Fibroblast of lung (primary cell): ENCODE measurements at regions not wholly inside any gene's neighbourhood (a gene's known extent, or its start where the extent isn't known, plus 50 kb on each side); places are given as distances from the start of the nearest gene placed in this dataset.

Experiments used
- CTCF ChIP-seq, 2 donors: IDR thresholded peaks in 1 of 2; conservative IDR thresholded peaks in 1 of 2; 1 replicate in 1 of 2; 2 replicates in 1 of 2; pipeline ENCODE4 v1.5.1; 2011 to 2012; ENCODE audit warnings: low read length in 2 of 2, control low read depth in 1 of 2, inconsistent platforms in 1 of 2, low read depth in 1 of 2, mild to moderate bottlenecking in 1 of 2
- EZH2 ChIP-seq: IDR thresholded peaks from 2 replicates; pipeline ENCODE4 v1.5.1; 2012; ENCODE audit warnings: low read length, control low read depth, mild to moderate bottlenecking; ENCODE audit errors: missing control alignments

- TF ChIP-seq CTCF (conservative IDR thresholded peaks at IDR 0.05 in 1 of 2, IDR thresholded peaks at IDR 0.05 in 1 of 2; ENCODE audit: low read depth in 1 of 2, low read length in 2 of 2), result no peak
- TF ChIP-seq EZH2, result no peak
These were observed 175.4 kb upstream of the ATP6AP2 start for GRCh38 chrX:40405399-40405798.
